ENCODE measurements at regions not wholly inside any gene's neighbourhood (a gene's known extent, or its start where the extent isn't known, plus 50 kb on each side); places are given as distances from the start of the nearest gene placed in this dataset.

DNA sequence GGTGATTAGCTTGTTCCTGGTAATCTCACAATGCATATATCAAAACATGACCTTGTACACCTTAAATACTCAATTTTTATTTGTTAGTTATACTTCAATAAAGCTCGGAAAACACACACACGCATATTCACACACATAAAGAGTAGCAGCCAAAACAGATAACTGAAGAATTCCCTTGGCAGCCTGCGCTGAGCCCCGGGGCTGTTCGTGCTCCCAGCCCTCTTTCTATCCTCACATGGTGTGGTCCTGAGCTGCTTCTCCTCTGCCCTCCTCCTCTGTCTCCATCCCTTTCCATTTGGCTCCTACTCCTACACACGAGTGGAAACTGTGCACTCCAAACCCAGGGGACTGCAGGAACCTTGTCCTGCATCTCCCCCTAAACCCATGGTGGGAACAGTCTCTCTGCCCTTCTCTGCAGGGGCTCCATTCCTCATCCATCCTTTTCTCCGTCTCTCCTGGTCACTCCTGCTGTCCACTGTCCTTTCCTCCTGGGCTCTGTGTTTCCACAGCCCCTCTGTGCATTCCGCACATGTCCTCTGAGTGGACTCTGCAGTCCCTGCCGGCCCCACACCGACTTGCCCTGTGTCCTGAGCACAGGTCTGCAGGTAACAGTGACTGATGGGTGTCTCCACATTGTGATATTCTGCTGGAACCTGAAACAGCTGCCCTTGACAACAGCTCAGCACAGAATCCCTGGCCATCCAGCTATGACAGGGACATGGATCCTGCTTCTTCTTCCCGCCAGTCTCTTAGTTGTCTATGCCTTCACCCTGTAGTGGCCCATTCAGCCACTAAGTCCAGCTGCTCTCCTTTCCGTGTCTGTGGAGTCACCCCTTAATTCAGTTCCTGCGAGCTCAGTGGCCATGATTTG, 216.8 kb upstream of the ZNF32 start:
- TF ChIP-seq, protein P1, sequence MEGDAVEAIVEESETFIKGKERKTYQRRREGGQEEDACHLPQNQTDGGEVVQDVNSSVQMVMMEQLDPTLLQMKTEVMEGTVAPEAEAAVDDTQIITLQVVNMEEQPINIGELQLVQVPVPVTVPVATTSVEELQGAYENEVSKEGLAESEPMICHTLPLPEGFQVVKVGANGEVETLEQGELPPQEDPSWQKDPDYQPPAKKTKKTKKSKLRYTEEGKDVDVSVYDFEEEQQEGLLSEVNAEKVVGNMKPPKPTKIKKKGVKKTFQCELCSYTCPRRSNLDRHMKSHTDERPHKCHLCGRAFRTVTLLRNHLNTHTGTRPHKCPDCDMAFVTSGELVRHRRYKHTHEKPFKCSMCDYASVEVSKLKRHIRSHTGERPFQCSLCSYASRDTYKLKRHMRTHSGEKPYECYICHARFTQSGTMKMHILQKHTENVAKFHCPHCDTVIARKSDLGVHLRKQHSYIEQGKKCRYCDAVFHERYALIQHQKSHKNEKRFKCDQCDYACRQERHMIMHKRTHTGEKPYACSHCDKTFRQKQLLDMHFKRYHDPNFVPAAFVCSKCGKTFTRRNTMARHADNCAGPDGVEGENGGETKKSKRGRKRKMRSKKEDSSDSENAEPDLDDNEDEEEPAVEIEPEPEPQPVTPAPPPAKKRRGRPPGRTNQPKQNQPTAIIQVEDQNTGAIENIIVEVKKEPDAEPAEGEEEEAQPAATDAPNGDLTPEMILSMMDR (IDR thresholded peaks at IDR 0.05; ENCODE audit: poor library complexity, severe bottlenecking), result no peak
- no peak for DNase-seq (ENCODE audit: low spot score)
- Histone ChIP-seq H3K4me3 (ENCODE audit: severe bottlenecking) (no peak overlapping the region), H3K27me3 (ENCODE audit: insufficient read depth, poor library complexity, severe bottlenecking) (no peaks in the 10 kb centered on the region), H3K27ac (ENCODE audit: poor library complexity, severe bottlenecking) (no peak overlapping the region), H3K9me3 (ENCODE audit: severe bottlenecking) (no peaks in the 10 kb centered on the region), H3K4me1 (ENCODE audit: insufficient read depth, poor library complexity, severe bottlenecking) (no peaks in the 10 kb centered on the region), H3K36me3 (ENCODE audit: low read depth) (no peaks in the 10 kb centered on the region)
- ATAC-seq (ENCODE audit: low read depth), result no peak

- TF ChIP-seq, protein P1 (IDR thresholded peaks at IDR 0.05; ENCODE audit: poor library complexity, severe bottlenecking), result no peak
- Histone ChIP-seq H3K9me3 (ENCODE audit: severe bottlenecking) (no peaks in the 10 kb centered on the region), H3K4me3 (ENCODE audit: severe bottlenecking) (no peak overlapping the region), H3K36me3 (ENCODE audit: low read depth) (no peaks in the 10 kb centered on the region), H3K27me3 (ENCODE audit: insufficient read depth, poor library complexity, severe bottlenecking) (no peaks in the 10 kb centered on the region), H3K27ac (ENCODE audit: poor library complexity, severe bottlenecking) (no peak overlapping the region), H3K4me1 (ENCODE audit: insufficient read depth, poor library complexity, severe bottlenecking) (no peaks in the 10 kb centered on the region)
- no peak for ATAC-seq (ENCODE audit: low read depth)
- no peak for DNase-seq (ENCODE audit: low spot score)
These were observed 216.0 kb upstream of the ZNF32 start for GRCh38 chr10:43864656-43865055.

DNA sequence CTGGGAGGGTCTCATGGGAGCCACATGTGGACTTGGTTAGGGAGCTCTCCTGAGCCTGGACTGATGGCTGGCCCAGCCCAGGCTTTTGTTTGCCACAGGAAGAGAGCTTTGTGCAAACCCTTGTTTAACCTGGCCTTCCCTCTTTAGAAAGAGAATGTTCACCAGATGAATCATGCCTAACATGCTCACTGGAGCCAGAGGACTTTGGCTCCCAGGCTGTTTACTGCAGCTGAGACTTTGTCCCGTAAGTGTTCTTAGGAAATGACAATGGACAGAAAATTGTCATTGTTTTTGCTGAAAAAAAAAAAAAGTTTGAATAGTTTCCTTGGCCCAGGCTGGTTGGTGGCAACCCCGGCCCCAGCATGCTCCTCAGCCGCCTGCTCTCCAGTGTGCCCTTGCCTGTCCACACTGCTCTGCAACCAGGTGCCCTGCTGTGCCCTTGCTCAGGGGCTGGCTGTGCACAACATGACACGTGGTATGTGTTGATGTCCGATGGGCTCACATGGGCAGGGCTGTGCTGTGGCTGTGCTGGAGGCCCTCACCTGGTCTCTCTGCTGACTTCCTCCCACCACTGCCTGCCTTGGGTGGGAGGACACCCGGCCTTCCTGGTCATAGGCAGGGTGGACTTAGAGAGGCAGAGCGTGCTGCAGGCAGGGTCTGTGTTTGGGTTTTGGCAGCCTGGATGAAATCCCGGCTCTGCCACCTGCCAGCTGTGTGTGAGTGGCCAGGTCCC, 215.3 kb upstream of the ZNF32 start:
- Histone ChIP-seq H3K4me1 (ENCODE audit: insufficient read depth, poor library complexity, severe bottlenecking) (no peaks in the 10 kb centered on the region), H3K27me3 (ENCODE audit: insufficient read depth, poor library complexity, severe bottlenecking) (no peaks in the 10 kb centered on the region), H3K36me3 (ENCODE audit: low read depth) (no peaks in the 10 kb centered on the region), H3K9me3 (ENCODE audit: severe bottlenecking) (no peaks in the 10 kb centered on the region), H3K4me3 (ENCODE audit: severe bottlenecking) (no peak overlapping the region), H3K27ac (ENCODE audit: poor library complexity, severe bottlenecking) (no peak overlapping the region)
- TF ChIP-seq, protein P1 (IDR thresholded peaks at IDR 0.05; ENCODE audit: poor library complexity, severe bottlenecking), result no peak
- DNase-seq (ENCODE audit: low spot score) (no peak), ATAC-seq (ENCODE audit: low read depth) (peak; percentile 86)

GRCh38 chr10:43863270-43863669, 214.6 kb upstream of the ZNF32 start:
- Histone ChIP-seq H3K36me3 (ENCODE audit: low read depth) (no peaks in the 10 kb centered on the region), H3K27ac (ENCODE audit: poor library complexity, severe bottlenecking) (no peak overlapping the region), H3K27me3 (ENCODE audit: insufficient read depth, poor library complexity, severe bottlenecking) (no peaks in the 10 kb centered on the region), H3K4me1 (ENCODE audit: insufficient read depth, poor library complexity, severe bottlenecking) (no peaks in the 10 kb centered on the region), H3K9me3 (ENCODE audit: severe bottlenecking) (no peaks in the 10 kb centered on the region), H3K4me3 (ENCODE audit: severe bottlenecking) (no peak overlapping the region)
- no peak for ATAC-seq (ENCODE audit: low read depth)
- TF ChIP-seq, protein P1 (IDR thresholded peaks at IDR 0.05; ENCODE audit: poor library complexity, severe bottlenecking), result no peak
- no peak for DNase-seq (ENCODE audit: low spot score)

All from RWPE2 (cell line).